CMK (cell line): ENCODE measurements at regions not wholly inside any gene's neighbourhood (a gene's known extent, or its start where the extent isn't known, plus 50 kb on each side); places are given as distances from the start of the nearest gene placed in this dataset.

ENCODE experiments used
- DNase-seq: peaks from one replicate; pipeline ENCODE4 v3.0.0-alpha.2; 2010; ENCODE audit warnings: low read depth

- no peak for DNase-seq
These were observed 216.0 kb downstream of the SCG2 start for GRCh38 chr2:223386189-223386588.

DNA sequence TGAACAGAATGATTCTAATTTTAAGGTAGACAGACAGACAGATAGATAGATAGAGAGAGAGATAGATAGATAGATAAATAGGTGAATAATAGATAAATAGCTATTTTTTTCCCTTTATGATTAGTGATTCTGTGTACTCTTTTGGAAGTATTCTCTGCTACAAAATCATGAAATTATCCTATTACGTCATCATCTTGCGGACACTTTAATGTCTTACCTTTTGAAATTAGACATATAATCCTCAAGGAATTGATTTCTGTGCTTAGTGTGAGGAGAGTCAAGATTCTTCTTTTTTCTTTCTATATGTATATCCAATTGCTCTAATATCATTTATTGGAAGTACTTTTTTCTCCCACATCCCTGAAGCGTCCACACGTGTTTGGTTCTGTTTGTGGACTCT lies 215.2 kb downstream of the SCG2 start:
- no peak for DNase-seq

- DNase-seq: no peak
These were observed 212.5 kb downstream of the SCG2 start for GRCh38 chr2:223389624-223390023.

DNA sequence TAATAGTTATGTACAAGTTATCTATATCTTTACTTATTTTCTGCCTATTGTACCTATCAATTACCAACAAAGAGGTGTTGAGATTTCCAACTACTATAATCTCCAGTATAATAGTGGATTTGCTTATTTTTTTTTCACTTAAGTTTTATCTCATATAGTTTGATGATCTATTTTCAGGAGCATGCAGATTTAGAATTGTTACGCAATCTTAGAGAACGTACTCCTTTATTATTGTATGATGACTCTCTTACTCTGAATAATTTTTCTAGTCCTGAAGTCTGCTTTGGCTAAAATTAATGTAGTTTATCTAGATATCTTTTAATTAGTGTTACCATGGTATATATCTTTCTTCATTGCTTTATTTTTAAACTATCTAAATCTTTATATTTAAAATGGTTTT lies 205.2 kb downstream of the SCG2 start:
- DNase-seq: no peak

- no peak for DNase-seq
These were observed 202.7 kb downstream of the SCG2 start for GRCh38 chr2:223399357-223399957.

DNA sequence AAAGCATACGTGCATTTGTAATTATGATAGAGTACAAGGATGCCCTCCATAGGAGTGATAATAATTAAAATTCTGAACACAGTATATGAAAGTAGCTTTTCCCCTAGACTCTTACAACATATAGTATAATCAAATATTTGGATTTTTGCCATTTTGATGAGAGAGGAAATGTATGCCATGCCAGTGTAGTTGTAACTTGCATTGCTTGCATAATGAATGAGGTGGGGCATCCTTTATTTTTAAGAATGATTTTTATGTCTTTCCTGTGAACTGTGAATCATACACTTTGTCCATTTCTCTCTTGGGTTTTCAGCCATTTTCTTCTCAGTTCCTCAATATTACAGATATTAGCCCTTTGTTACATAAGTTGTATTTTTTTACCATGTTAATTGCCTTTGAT lies 197.5 kb downstream of the SCG2 start:
- DNase-seq: no peak

DNA sequence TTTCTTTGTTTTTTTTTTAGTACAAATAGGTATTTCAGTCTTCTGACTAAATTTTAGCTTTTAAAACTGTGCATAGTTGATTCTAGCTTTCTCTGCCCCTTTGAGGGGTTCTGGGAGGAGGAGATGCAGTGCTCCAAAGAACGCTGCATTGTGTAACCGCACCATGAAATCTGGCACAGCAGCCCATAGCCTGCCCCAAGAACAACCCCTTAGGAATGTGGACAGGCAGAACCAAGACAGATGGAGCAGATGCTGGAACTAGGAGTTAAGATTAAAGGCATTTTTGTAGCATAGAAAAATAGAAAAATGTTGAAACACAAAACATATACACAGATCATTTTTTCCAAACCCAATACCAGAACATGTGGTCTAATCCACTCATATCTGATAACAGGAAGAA lies 187.5 kb downstream of the SCG2 start:
- DNase-seq: no peak

DNA sequence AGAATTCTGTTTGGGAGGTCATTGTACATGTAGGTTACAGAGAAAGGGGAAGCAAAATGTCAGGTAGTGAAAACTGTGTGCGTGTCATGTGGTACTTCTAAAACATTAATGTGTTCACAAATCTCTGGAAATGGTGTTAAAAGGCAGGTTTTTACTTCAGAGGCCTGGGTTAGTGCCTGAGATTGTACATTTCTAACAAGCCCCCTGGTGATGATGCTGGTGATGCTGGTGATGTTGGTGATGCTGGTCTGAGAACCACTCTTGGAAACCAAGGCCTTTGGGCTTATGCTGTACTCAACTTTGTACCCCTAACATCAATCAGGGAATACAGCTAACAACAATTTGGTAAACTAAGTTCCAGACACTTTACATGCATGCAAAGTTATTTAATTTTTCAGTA lies 187.1 kb downstream of the SCG2 start:
- no peak for DNase-seq

DNA sequence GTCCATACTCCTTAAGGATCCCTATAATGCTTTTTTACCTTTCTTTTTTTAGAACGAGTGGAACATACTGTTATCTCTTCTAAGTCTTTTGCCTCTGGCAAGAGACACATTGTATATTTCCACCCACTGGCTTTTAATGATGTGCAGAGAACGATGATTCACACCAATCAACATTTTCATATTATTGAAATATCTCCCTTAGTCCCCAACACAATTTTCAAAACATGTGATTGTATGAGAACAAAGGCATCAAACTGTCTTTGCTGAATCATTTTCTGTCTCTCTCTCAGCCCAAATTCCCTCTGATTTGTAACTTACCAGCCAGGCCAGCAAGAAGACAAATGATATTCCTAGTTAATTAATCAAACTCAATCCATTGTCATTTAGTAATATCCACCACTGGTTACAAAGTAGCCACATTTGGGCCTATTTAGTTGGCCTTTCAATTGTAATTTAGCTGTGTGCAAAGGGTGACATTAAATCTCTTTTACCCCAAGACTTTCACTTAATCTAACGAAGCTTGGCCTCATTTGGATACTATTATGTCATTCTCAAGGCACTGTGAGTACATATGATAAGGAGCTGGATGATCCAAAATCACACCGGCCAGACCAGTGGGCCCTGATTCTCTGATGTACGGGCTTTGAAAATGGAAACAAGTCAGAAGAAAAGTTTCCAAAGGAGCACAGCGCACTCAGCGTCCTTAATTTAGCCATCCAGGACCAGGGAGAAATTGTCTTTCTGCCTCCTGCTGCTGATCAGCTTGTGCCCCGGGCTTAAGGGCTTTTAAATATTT lies 185.1 kb downstream of the SCG2 start:
- no peak for DNase-seq

- no peak for DNase-seq
These were observed 184.0 kb downstream of the SCG2 start for GRCh38 chr2:223418131-223418530.

GRCh38 chr2:223418604-223419199 lies 183.5 kb downstream of the SCG2 start:
- no peak for DNase-seq

DNA sequence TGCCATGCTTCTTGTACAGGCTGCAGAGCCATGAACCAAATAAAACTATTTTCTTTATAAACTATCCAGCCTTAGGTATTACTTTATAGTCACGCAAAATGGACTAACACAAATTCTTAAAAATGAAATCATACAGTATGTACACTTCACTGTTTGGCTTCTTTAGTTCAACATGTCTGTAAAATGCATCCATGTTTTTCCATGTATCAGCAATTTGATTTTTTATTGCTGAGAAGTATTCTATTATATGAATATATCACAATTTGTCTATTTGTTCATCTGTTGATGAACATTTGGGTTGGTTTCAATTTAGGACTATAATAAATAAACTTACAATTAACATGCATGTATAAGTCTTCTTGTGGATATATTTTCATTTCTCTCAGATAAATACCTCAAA lies 182.1 kb downstream of the SCG2 start:
- no peak for DNase-seq

GRCh38 chr2:223431479-223431878 lies 170.7 kb downstream of the SCG2 start:
- DNase-seq: no peak

DNA sequence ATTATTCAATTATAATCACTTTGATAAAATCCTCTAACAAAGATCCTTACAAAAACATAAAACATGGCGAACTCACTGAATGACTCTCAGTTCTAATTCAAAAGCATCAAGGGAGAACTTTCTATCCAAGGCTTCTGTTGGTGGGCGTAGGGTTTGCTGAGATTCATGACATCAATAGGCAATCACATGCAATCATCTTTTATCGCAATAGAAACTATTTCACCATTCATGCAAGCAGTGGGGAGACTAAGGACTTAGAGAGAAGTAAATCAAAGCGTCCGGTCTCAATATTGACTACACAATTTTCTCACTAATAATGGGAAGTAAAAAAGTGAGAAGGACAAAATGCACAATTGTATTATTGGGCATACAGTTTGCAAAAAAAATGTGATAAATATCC lies 168.7 kb downstream of the SCG2 start:
- no peak for DNase-seq

GRCh38 chr2:223437788-223438187 lies 164.4 kb downstream of the SCG2 start:
- no peak for DNase-seq

GRCh38 chr2:223439184-223439583 lies 163.0 kb downstream of the SCG2 start:
- no peak for DNase-seq

- no peak for DNase-seq
These were observed 162.4 kb downstream of the SCG2 start for GRCh38 chr2:223439786-223440185.

- DNase-seq: no peak
These were observed 159.3 kb downstream of the SCG2 start for GRCh38 chr2:223442847-223443246.

DNA sequence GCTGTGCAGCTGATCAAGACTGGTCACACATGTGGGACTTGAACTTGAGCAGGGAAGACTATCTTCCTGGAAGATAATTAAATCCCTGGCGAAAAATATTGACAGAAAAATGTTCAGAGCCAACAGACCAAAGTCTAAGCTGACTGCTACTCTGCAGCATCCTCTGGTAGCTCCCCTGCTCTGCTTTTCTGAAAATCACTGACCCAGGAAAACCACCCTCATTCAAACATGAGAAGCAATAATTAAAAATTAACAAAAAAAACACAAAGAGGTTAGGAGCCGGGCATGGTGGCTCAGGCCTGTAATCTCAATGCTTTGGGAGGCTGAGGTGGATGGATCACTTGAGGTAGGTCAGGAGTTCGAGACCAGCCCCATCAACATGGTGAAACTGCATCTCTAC lies 151.9 kb downstream of the SCG2 start:
- no peak for DNase-seq

- no peak for DNase-seq
These were observed 144.9 kb downstream of the SCG2 start for GRCh38 chr2:223457301-223457700.

DNA sequence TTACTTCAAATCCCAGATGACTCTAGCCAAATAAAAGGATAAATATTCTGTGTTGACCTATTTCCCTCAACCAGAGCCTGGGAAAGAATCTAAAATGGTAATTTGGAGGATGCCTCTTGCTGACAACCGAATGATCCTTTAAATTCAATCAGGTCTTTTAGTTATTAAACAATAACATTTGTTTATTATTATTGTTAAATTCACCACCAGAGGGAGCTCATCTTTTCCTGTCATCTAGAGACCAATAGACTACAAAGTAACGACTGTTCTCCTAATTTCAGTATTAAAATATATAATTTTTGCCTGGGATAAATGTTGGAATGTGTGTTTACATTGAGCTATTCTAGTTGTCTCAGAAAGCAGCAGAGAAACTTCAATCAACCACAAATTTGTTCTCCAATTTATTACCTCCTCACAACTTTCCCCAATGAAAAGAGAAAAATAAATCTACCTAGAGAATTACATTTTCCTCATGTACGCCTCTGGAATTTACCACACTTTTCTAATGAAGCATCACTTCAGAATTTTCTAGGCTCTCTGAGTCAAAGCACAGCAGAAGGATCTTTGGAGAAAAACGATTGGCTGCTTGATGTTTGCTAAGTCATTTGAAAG lies 142.7 kb downstream of the SCG2 start:
- DNase-seq: no peak

- DNase-seq: no peak
These were observed 142.0 kb downstream of the SCG2 start for GRCh38 chr2:223460209-223460608.

DNA sequence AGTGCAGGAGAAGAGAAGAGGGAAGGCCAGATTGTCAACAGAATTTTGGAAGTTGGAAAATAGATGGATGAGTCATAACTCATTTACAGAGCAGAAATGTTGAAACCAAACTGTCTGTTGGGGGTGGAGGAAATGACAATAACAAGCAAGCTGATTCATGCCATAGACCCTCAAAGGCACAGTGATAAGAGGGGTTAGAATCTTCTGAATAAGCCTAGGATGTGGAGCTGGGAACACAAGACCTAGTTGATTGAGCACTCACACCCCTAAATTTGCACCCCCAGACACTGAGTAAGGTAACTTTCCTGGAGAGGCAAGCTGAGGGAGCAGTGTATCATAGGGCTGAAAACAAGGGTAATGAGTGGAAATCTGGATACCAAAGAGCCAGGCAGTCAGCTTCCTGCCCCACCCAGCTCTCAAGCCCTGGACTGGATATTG lies 141.4 kb downstream of the SCG2 start:
- DNase-seq: no peak
